ENCODE measurements at regions not wholly inside any gene's neighbourhood (a gene's known extent, or its start where the extent isn't known, plus 50 kb on each side); places are given as distances from the start of the nearest gene placed in this dataset.

- Histone ChIP-seq H3K9me3 (ENCODE audit: insufficient read depth, low read length, severe bottlenecking) (no peaks in the 10 kb centered on the region), H3K36me3 (ENCODE audit: insufficient read depth, low read length) (no peaks in the 10 kb centered on the region), H3K9ac (ENCODE audit: low read depth, low read length) (no peak overlapping the region), H4K20me1 (ENCODE audit: insufficient read depth, low read length) (no peaks in the 10 kb centered on the region), H3K27me3 (ENCODE audit: insufficient read depth, low read length, poor library complexity) (no peaks in the 10 kb centered on the region), H3K79me2 (ENCODE audit: insufficient read depth, low read length) (no peaks in the 10 kb centered on the region), H2AFZ (ENCODE audit: low read depth, low read length) (no peak overlapping the region), H3K4me1 (ENCODE audit: insufficient read depth, low read length) (no peaks in the 10 kb centered on the region), H3K4me2 (ENCODE audit: insufficient read depth, low read length) (no peak overlapping the region), H3K27ac (ENCODE audit: low read length) (no peak overlapping the region), H3K4me3 (ENCODE audit: low read depth in 1 of 2, low read length in 2 of 2) (no peak overlapping the region)
- no peak for DNase-seq
- ATAC-seq (ENCODE audit: insufficient read depth, low read depth) = no peak
- no peak for TF ChIP-seq CTCF (IDR thresholded peaks at IDR 0.05; ENCODE audit: borderline replicate concordance, extremely low read depth, low read length, poor library complexity, severe bottlenecking)
- TF ChIP-seq EZH2 (IDR thresholded peaks at IDR 0.05; ENCODE audit: borderline replicate concordance, low read depth, low read length, severe bottlenecking) = no peak
Measured at GRCh38 chr18:78447211-78447610, 532.4 kb upstream of the SALL3 start.

- no peak overlapping the region for H3K27ac ChIP-seq (ENCODE audit: low read length)
- H3K4me3 ChIP-seq (ENCODE audit: low read depth in 1 of 2, low read length in 2 of 2) = no peak overlapping the region
- ATAC-seq (ENCODE audit: insufficient read depth, low read depth) = 0 out of 3 replicates have a peak, but pooled peaks have one; percentile 27
- no peak for DNase-seq
- H4K20me1 ChIP-seq (ENCODE audit: insufficient read depth, low read length) = no peaks in the 10 kb centered on the region
- no peak overlapping the region for H3K9ac ChIP-seq (ENCODE audit: low read depth, low read length)
- TF ChIP-seq CTCF (IDR thresholded peaks at IDR 0.05; ENCODE audit: borderline replicate concordance, extremely low read depth, low read length, poor library complexity, severe bottlenecking) (peak; percentile 50), EZH2 (IDR thresholded peaks at IDR 0.05; ENCODE audit: borderline replicate concordance, low read depth, low read length, severe bottlenecking) (no peak)
- H3K36me3 ChIP-seq (ENCODE audit: insufficient read depth, low read length) = no peaks in the 10 kb centered on the region
- no peaks in the 10 kb centered on the region for H3K4me1 ChIP-seq (ENCODE audit: insufficient read depth, low read length)
- H3K9me3 ChIP-seq (ENCODE audit: insufficient read depth, low read length, severe bottlenecking) = no peaks in the 10 kb centered on the region
- H3K4me2 ChIP-seq (ENCODE audit: insufficient read depth, low read length) = no peak overlapping the region
- H3K79me2 ChIP-seq (ENCODE audit: insufficient read depth, low read length) = no peaks in the 10 kb centered on the region
- H2AFZ ChIP-seq (ENCODE audit: low read depth, low read length) = no peak overlapping the region
- H3K27me3 ChIP-seq (ENCODE audit: insufficient read depth, low read length, poor library complexity) = no peaks in the 10 kb centered on the region
Measured at GRCh38 chr18:78448106-78448505, 531.5 kb upstream of the SALL3 start.

- Histone ChIP-seq H3K9me3 (ENCODE audit: insufficient read depth, low read length, severe bottlenecking) (no peaks in the 10 kb centered on the region), H4K20me1 (ENCODE audit: insufficient read depth, low read length) (no peaks in the 10 kb centered on the region), H3K79me2 (ENCODE audit: insufficient read depth, low read length) (no peaks in the 10 kb centered on the region), H2AFZ (ENCODE audit: low read depth, low read length) (no peak overlapping the region), H3K27ac (ENCODE audit: low read length) (no peak overlapping the region), H3K36me3 (ENCODE audit: insufficient read depth, low read length) (no peaks in the 10 kb centered on the region), H3K27me3 (ENCODE audit: insufficient read depth, low read length, poor library complexity) (no peaks in the 10 kb centered on the region), H3K4me3 (ENCODE audit: low read depth in 1 of 2, low read length in 2 of 2) (no peak overlapping the region), H3K4me2 (ENCODE audit: insufficient read depth, low read length) (no peak overlapping the region), H3K9ac (ENCODE audit: low read depth, low read length) (no peak overlapping the region), H3K4me1 (ENCODE audit: insufficient read depth, low read length) (no peaks in the 10 kb centered on the region)
- ATAC-seq (ENCODE audit: insufficient read depth, low read depth) = no peak
- no peak for DNase-seq
- no peak for TF ChIP-seq EZH2 (IDR thresholded peaks at IDR 0.05; ENCODE audit: borderline replicate concordance, low read depth, low read length, severe bottlenecking)
- no peak for TF ChIP-seq CTCF (IDR thresholded peaks at IDR 0.05; ENCODE audit: borderline replicate concordance, extremely low read depth, low read length, poor library complexity, severe bottlenecking)
Measured at GRCh38 chr18:78448591-78448990, 531.0 kb upstream of the SALL3 start.

GRCh38 chr18:78454221-78454620 lies 525.4 kb upstream of the SALL3 start:
- H3K4me1 ChIP-seq (ENCODE audit: insufficient read depth, low read length) = no peaks in the 10 kb centered on the region
- H3K79me2 ChIP-seq (ENCODE audit: insufficient read depth, low read length) = no peaks in the 10 kb centered on the region
- no peak overlapping the region for H3K9ac ChIP-seq (ENCODE audit: low read depth, low read length)
- ATAC-seq (ENCODE audit: insufficient read depth, low read depth) (no peak), DNase-seq (no peak)
- H2AFZ ChIP-seq (ENCODE audit: low read depth, low read length) = no peak overlapping the region
- no peaks in the 10 kb centered on the region for H4K20me1 ChIP-seq (ENCODE audit: insufficient read depth, low read length)
- H3K36me3 ChIP-seq (ENCODE audit: insufficient read depth, low read length) = no peaks in the 10 kb centered on the region
- TF ChIP-seq CTCF (IDR thresholded peaks at IDR 0.05; ENCODE audit: borderline replicate concordance, extremely low read depth, low read length, poor library complexity, severe bottlenecking) (no peak), EZH2 (IDR thresholded peaks at IDR 0.05; ENCODE audit: borderline replicate concordance, low read depth, low read length, severe bottlenecking) (no peak)
- no peak overlapping the region for H3K4me3 ChIP-seq (ENCODE audit: low read depth in 1 of 2, low read length in 2 of 2)
- H3K9me3 ChIP-seq (ENCODE audit: insufficient read depth, low read length, severe bottlenecking) = no peaks in the 10 kb centered on the region
- no peak overlapping the region for H3K4me2 ChIP-seq (ENCODE audit: insufficient read depth, low read length)
- no peak overlapping the region for H3K27ac ChIP-seq (ENCODE audit: low read length)
- no peaks in the 10 kb centered on the region for H3K27me3 ChIP-seq (ENCODE audit: insufficient read depth, low read length, poor library complexity)

All from DND-41 (cell line).